HG03558 (cell line): ENCODE measurements at regions not wholly inside any gene's neighbourhood (a gene's known extent, or its start where the extent isn't known, plus 50 kb on each side); places are given as distances from the start of the nearest gene placed in this dataset.

Experiments used
- ATAC-seq: cut with Tn5 transposase; IDR thresholded peaks from one replicate; pipeline ENCODE4 v1.9.1; 2021; ENCODE audit warnings: moderate number of reproducible peaks; ENCODE audit not compliant: unreplicated experiment; ENCODE audit errors: extremely low read depth

- no peak for ATAC-seq
Measured at GRCh38 chr6:33967966-33968724, 164.3 kb upstream of the MLN start.

- no peak for ATAC-seq
Measured at GRCh38 chr6:33967265-33967767, 163.5 kb upstream of the MLN start.

GRCh38 chr6:33966536-33966935, 162.7 kb upstream of the MLN start:
- no peak for ATAC-seq

- ATAC-seq = no peak
Measured at GRCh38 chr6:33965766-33966165, 162.0 kb upstream of the MLN start.

- no peak for ATAC-seq
Measured at GRCh38 chr6:33964387-33964786, 160.6 kb upstream of the MLN start.

- ATAC-seq = no peak
Measured at GRCh38 chr6:33963136-33963750, 159.4 kb upstream of the MLN start.

- no peak for ATAC-seq
Measured at GRCh38 chr6:33962246-33963027, 158.6 kb upstream of the MLN start.

- ATAC-seq = no peak
Measured at GRCh38 chr6:33961691-33962090, 157.9 kb upstream of the MLN start.

GRCh38 chr6:33960345-33961313, 156.8 kb upstream of the MLN start:
- ATAC-seq = no peak

- ATAC-seq = no peak
Measured at GRCh38 chr6:33959661-33960344, 156.0 kb upstream of the MLN start.

GRCh38 chr6:33959329-33959651, 155.5 kb upstream of the MLN start:
- ATAC-seq = no peak

- no peak for ATAC-seq
Measured at GRCh38 chr6:33958526-33959328, 154.9 kb upstream of the MLN start.

GRCh38 chr6:33957892-33958525, 154.2 kb upstream of the MLN start:
- ATAC-seq = no peak

- ATAC-seq = no peak
Measured at GRCh38 chr6:33957131-33957891, 153.5 kb upstream of the MLN start.

GRCh38 chr6:33956206-33956605, 152.4 kb upstream of the MLN start:
- ATAC-seq = no peak

- no peak for ATAC-seq
Measured at GRCh38 chr6:33955566-33955965, 151.8 kb upstream of the MLN start.

GRCh38 chr6:33954453-33954852, 150.7 kb upstream of the MLN start:
- no peak for ATAC-seq

GRCh38 chr6:33953171-33953570, 149.4 kb upstream of the MLN start:
- no peak for ATAC-seq
